GM10266 (cell line): ENCODE measurements at regions not wholly inside any gene's neighbourhood (a gene's known extent, or its start where the extent isn't known, plus 50 kb on each side); places are given as distances from the start of the nearest gene placed in this dataset.
"Not testable (repeated sequence)": the region's sequence is repeated elsewhere in the genome, so short reads cannot be mapped to it uniquely, and the experiment has no call there.

ENCODE experiments used
- DNase-seq: peaks from one replicate; pipeline ENCODE4 v3.0.0; 2012; ENCODE audit errors: extremely low spot score
- TF ChIP-seq, protein P1 (sequence below): IDR thresholded peaks from 2 replicates; pipeline ENCODE4 v1.5.1; 2012; ENCODE audit warnings: mild to moderate bottlenecking, low read depth; ENCODE audit not compliant: control insufficient read depth, insufficient read depth; ENCODE audit errors: missing control alignments

DNA sequence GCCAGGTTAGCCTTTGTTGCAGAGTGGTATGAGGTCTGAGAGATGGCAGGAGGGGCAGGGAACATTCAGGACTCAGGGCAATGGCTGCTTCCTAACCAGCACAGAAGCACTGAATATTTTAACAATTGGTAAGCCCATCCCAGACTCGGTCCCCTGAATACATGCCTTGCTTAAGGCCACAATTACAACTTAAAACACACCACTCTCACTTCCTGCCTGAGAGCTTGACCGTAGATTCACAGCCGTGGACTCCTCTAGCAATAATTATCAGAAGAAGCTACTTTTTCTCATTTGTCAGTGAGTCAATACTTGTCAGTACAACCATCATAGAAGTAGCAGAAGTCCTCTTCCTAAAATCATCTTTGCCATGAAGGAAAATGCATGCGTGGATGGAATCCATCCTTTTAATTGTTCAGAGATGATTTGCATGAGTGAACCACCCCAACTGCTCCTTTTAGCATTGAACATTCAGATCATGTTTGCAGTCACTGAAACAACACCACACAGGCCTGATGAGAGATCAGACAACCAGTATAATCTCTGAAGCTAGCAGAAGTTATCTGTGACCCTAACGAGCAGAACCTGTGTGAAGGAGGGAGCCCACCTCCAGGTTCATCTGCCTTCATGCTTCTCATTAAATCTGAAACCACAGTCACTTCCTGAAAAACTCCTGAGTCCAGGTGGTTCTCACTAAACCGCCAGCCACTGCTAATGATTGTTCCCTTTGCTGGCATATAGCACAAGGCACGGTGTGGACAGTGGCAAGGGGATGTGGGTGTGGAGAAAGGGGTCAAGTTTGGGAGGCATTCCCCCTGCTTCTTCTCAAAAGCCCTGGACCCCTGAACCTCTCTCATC, 333.9 kb upstream of the CNR1 start:
- TF ChIP-seq, protein P1, sequence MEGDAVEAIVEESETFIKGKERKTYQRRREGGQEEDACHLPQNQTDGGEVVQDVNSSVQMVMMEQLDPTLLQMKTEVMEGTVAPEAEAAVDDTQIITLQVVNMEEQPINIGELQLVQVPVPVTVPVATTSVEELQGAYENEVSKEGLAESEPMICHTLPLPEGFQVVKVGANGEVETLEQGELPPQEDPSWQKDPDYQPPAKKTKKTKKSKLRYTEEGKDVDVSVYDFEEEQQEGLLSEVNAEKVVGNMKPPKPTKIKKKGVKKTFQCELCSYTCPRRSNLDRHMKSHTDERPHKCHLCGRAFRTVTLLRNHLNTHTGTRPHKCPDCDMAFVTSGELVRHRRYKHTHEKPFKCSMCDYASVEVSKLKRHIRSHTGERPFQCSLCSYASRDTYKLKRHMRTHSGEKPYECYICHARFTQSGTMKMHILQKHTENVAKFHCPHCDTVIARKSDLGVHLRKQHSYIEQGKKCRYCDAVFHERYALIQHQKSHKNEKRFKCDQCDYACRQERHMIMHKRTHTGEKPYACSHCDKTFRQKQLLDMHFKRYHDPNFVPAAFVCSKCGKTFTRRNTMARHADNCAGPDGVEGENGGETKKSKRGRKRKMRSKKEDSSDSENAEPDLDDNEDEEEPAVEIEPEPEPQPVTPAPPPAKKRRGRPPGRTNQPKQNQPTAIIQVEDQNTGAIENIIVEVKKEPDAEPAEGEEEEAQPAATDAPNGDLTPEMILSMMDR: no peak
- peak; percentile 20 for DNase-seq

DNA sequence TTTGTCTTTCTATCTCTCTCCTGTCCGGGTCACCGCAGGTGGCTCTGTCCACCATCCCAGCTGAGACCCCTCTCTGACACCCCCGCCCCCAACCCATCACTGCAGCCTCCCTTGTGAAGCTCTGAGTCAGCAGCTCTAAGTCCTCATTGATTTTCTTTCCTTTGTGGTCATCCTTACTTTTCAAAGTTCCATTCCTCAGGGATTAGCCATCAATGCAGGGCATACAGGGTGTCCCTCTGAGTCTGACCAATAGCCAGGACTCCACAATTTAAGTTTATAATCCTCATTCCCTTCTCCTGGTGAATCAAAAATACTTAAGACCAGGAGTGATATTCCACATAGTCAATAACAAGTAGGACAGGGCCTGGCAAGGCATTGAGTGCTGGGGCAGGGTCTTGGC, 333.3 kb upstream of the CNR1 start:
- DNase-seq: no peak
- TF ChIP-seq, protein P1: no peak

DNA sequence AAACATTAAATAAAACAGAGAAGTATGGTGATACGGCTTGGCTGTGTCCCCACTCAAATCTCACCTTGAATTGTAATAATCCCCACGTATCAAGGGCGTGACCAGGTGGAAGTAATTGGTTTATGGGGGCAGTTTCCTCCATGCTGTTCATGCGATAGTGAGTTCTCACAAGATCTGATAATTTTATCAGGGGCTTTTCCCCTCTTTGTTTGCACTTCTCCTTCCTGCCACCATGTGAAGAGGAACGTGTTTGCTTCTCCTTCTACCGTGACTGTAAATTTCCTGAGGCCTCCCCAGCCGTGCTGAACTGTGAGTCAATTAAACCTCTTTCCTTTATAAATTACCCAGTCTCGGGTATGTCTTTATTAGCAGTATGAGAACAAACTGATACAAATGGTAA, 331.3 kb upstream of the CNR1 start:
- not testable (repeated sequence) for DNase-seq

DNA sequence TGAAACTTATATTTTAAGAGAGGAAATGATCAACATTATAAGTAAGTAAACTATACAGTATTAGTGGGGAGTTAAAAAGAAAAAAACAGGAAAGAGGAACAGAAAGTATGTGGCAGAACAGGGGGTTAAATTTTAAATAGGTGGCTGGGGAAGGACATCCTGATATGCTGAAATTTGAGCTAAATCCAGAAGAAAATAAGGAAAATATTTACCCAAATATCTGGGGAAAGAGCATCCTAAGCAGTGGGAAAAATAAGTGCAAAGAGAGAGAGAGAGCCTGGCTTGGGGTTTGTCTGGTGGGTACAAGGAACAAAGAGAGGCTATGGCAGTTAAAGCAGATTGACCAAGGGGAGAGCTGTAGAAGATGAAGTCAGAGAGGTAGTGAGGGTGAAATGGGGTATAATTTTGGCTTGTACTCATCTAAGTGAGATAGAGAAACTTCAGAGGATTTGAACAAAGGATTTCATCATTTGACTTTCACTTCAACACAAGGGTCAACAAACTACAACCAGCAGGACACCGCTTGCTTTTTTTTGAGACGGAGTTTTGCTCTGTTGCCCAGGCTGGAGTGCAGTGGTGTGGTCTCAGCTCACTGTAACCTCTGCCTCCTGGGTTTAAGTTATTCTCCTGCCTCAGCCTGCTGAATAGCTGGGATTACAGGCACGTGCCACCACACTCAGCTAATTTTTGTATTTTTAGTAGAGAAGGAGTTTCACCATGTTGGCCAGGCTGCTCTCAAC, 328.4 kb upstream of the CNR1 start:
- peak; percentile 18 for DNase-seq

DNA sequence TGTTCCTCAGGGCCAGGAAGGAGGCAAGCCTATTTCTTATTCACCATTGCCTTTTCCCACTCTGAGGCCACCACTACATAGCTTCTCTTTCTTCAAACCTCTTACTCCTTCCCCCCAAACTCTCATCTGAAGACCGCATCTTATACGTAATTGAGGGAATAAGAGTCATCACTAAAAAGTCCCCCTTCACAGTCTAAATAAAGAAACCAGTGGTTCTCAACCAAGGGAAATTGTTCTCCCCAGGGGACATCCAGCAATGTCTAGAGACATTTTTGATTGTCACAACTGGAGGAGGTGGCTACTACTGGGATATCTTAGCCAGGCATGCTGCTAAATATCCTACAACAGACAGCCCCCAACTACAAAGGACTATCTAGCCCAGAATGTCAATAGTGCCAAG, 327.6 kb upstream of the CNR1 start:
- peak; percentile 30 for DNase-seq
- TF ChIP-seq, protein P1: no peak

More for the DNA sequence above, 328.4 kb upstream of the CNR1 start:
- TF ChIP-seq, protein P1: no peak

DNA sequence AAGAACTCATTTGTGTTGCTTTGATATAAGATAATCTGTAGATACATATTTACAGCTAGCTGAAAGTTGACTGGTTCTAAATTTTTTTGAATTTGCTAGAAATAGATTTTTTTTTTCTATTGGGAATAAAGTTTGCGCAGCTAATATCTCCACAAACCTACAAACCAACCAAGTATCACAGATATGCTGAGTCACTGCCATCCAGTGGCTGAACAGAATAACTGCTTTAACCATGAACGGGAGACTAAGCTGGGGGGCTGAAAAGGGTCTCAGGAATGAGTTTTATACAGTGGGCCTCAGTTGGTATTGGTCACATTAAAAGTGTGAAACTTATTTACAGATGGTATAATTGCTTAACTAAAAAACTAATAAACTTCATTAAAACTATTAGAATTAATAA, 326.7 kb upstream of the CNR1 start:
- no peak for DNase-seq
- TF ChIP-seq, protein P1: peak; percentile 11

DNA sequence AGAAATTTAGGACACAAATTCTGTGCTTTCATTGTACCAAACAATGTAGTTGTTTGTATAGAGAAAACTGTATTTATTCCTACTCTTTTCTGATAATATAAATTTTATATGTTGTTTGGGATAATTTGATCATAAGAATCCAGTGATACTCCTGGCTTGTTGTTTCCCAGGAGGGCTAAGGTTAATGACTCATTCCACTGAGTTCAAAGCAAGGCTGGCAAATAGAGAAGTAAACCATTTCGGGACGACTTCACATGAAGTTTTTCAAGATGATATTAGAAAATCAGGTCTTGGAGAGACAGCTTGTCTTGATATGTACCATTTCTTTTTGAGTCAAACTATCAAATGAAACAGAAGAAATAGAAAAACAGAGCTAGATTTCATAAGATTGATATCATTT, 326.1 kb upstream of the CNR1 start:
- TF ChIP-seq, protein P1: no peak
- no peak for DNase-seq
